T-cell (primary cell): ENCODE measurements at regions not wholly inside any gene's neighbourhood (a gene's known extent, or its start where the extent isn't known, plus 50 kb on each side); places are given as distances from the start of the nearest gene placed in this dataset.
A peak's percentile ranks its signal among the peaks of the same experiment; 100 is the strongest.

Experiments used
- ATAC-seq, 4 experiments: fragments of 200-7000 bp in 3 of 4; fragments of 150-1000 bp in 1 of 4; cut with Tn5 transposase; replicated peaks in 1 of 4; 1 replicate in 3 of 4; 2 replicates in 1 of 4; pipeline ENCODE4 v1.10.0; 2021; ENCODE audit warnings: moderate library complexity in 3 of 4, mild to moderate bottlenecking in 2 of 4, moderate number of reproducible peaks in 1 of 4
- CTCF ChIA-PET, 2 donors: fragments of 300-600 bp; sonication (Branson Sonifier 250); formaldehyde crosslinking; loops; one replicate each; lab custom pipeline; 2022; ENCODE audit warnings: antibody characterized with exemption in 2 of 2; lab: Charles Lee
- POLR2A ChIA-PET, 2 donors: fragments of 300-600 bp; sonication (Branson Sonifier 250); formaldehyde crosslinking; loops; one replicate each; lab custom pipeline; 2022; ENCODE audit warnings: antibody characterized with exemption in 2 of 2; lab: Charles Lee
- DNase-seq, 35 experiments: peaks; one replicate each; pipeline versions ENCODE4 v3.0.0 to v3.0.0-alpha.2; 2013 to 2023
- H3K27ac ChIP-seq: one replicate; pipeline ENCODE4 v1.5.1; 2013; ENCODE audit warnings: low read length
- H3K27me3 ChIP-seq, 2 experiments: replicated peaks in 1 of 2; 1 replicate in 1 of 2; 2 replicates in 1 of 2; pipeline versions ENCODE4 v1.6.1 to v1.7.0; 2013; ENCODE audit warnings: low read length in 1 of 2, mixed read lengths in 1 of 2; ENCODE audit not compliant: control insufficient read depth in 2 of 2, insufficient read depth in 2 of 2; ENCODE audit errors: extremely low read depth in 1 of 2
- H3K36me3 ChIP-seq, 2 donors: 1 replicate in 1 of 2; 2 replicates in 1 of 2; pipeline versions ENCODE4 v1.6.1 to v1.7.0; 2013; ENCODE audit warnings: low read length in 1 of 2; ENCODE audit not compliant: control insufficient read depth in 2 of 2, insufficient read depth in 1 of 2; ENCODE audit errors: extremely low read depth in 1 of 2
- H3K4me1 ChIP-seq, 2 experiments: 1 replicate in 1 of 2; 2 replicates in 1 of 2; pipeline versions ENCODE4 v1.6.1 to v1.7.0; 2013; ENCODE audit warnings: low read length in 2 of 2, mixed read lengths in 1 of 2; ENCODE audit not compliant: insufficient read depth in 2 of 2, control insufficient read depth in 1 of 2; ENCODE audit errors: extremely low read depth in 1 of 2
- H3K4me3 ChIP-seq, 2 donors: 1 replicate in 1 of 2; 2 replicates in 1 of 2; pipeline versions ENCODE4 v1.5.1 to v1.7.0; 2013; ENCODE audit warnings: mild to moderate bottlenecking in 2 of 2, low read length in 1 of 2, moderate library complexity in 1 of 2; ENCODE audit not compliant: control insufficient read depth in 1 of 2; ENCODE audit errors: extremely low read depth in 1 of 2
- H3K9me3 ChIP-seq: 2 replicates; pipeline ENCODE4 v1.7.0; 2013
- H3K27ac Mint-ChIP-seq, 2 donors: one replicate each; pipeline ENCODE4 v1.8.0; 2020 to 2021; ENCODE audit warnings: mild to moderate bottlenecking in 2 of 2, mixed read lengths in 2 of 2
- H3K27me3 Mint-ChIP-seq, 2 donors: one replicate each; pipeline ENCODE4 v1.8.0; 2021 to 2022; ENCODE audit warnings: mixed read lengths in 2 of 2
- H3K36me3 Mint-ChIP-seq: one replicate; pipeline ENCODE4 v1.8.0; 2021; ENCODE audit warnings: mixed read lengths
- H3K4me1 Mint-ChIP-seq, 3 donors: one replicate each; pipeline ENCODE4 v1.8.0; 2020 to 2022; ENCODE audit warnings: mixed read lengths in 3 of 3, mild to moderate bottlenecking in 1 of 3
- H3K4me3 Mint-ChIP-seq, 3 donors: one replicate each; pipeline ENCODE4 v1.8.0; 2020 to 2022; ENCODE audit warnings: mild to moderate bottlenecking in 3 of 3, mixed read lengths in 3 of 3, moderate library complexity in 3 of 3
- H3K9me3 Mint-ChIP-seq, 3 donors: one replicate each; pipeline ENCODE4 v1.8.0; 2020 to 2022; ENCODE audit warnings: mixed read lengths in 3 of 3
- WGBS: methylation state at CpG from one replicate; pipeline ENCODE4 v1.1.5; 2013; ENCODE audit warnings: missing lambda C conversion rate; ENCODE audit not compliant: insufficient coverage; 5-methylcytosine and 5-hydroxymethylcytosine counted together

DNA sequence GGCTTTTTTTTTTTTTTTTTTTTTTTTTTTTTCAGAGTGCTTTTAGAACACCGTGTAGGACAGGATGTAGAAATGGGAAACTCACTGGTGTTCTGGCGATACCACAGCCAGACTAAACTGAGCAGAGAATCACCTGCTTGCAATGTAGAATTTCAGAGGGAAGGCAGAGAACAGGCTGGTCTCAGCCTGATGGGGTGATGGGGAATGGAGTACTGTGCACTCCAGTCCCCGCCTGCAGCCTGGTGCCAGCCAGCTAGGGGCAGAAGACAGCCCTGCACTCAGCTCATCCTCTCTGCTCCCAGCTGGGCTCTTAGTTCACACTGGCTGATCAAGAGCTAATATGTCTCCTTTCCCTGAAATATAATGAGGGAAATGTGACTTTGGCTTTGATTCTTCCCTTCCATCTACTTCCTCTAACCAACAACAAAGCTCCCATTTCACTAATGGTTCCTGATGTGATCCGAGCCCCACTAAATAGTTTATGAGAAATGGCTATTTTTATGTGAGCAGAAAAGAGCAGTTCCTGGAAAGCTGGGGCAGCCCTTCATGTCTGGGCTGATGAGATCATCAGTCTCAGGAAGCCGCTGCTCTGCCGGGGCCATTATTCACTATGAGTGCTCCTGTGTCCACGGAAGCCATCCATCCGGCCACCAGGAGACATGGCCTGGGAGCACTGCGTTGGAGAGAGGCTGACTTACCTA, 209.7 kb downstream of the GADD45G start:
- POLR2A ChIA-PET: interaction anchor here (0.5 to 0.6 kb wide), 2 partner anchors 427 to 694 kb away, joined by 3 read pairs; no protein-coding TSS in a partner anchor
- CTCF ChIA-PET: interaction anchor here in 1 of 2 donors (0.6 kb wide), 2 partner anchors 49 to 868 kb away, joined by 3 read pairs; no protein-coding TSS in a partner anchor
- ATAC-seq: no peak
- 75% methylated on average over 6 of the region's 9 CpGs for WGBS
- H3K27ac ChIP-seq: no peak overlapping the region
- no peak overlapping the region for H3K4me3 ChIP-seq
- H3K27me3 Mint-ChIP-seq: peaks cover 8 to 9% of the 10 kb centered on the region in 2 donors
- peaks cover 0 to 38% of the 10 kb centered on the region in 2 experiments for H3K27me3 ChIP-seq
- DNase-seq: no peak
- H3K36me3 ChIP-seq: no peaks in the 10 kb centered on the region
- H3K4me1 ChIP-seq: peaks cover 2 to 11% of the 10 kb centered on the region in 2 experiments
- H3K4me1 Mint-ChIP-seq: peaks cover 16 to 27% (median 17%) of the 10 kb centered on the region in 3 donors
- no peaks in the 10 kb centered on the region for H3K36me3 Mint-ChIP-seq
- H3K9me3 ChIP-seq: no peaks in the 10 kb centered on the region
- H3K27ac Mint-ChIP-seq: no peak overlapping the region
- no peak overlapping the region for H3K4me3 Mint-ChIP-seq
- no peaks in the 10 kb centered on the region for H3K9me3 Mint-ChIP-seq

- H3K4me1 Mint-ChIP-seq: peaks cover 16 to 27% (median 17%) of the 10 kb centered on the region in 3 donors
- H3K9me3 Mint-ChIP-seq: no peaks in the 10 kb centered on the region
- H3K36me3 ChIP-seq: no peaks in the 10 kb centered on the region
- peaks cover 8 to 9% of the 10 kb centered on the region in 2 donors for H3K27me3 Mint-ChIP-seq
- ATAC-seq (no peak), DNase-seq (no peak)
- H3K27ac ChIP-seq: no peak overlapping the region
- H3K9me3 ChIP-seq: no peaks in the 10 kb centered on the region
- ChIA-PET CTCF (no interaction called here), POLR2A (interaction anchor here in 1 of 2 donors (0.5 kb wide), 1 partner anchor 693 kb away, joined by 3 read pairs; no protein-coding TSS in a partner anchor)
- H3K4me1 ChIP-seq: peaks cover 2 to 11% of the 10 kb centered on the region in 2 experiments
- peaks cover 0 to 38% of the 10 kb centered on the region in 2 experiments for H3K27me3 ChIP-seq
- H3K4me3 Mint-ChIP-seq: no peak overlapping the region
- no peak overlapping the region for H3K4me3 ChIP-seq
- no peaks in the 10 kb centered on the region for H3K36me3 Mint-ChIP-seq
- H3K27ac Mint-ChIP-seq: no peak overlapping the region
- WGBS: 77% methylated on average over 6 of the region's 9 CpGs
Measured at GRCh38 chr9:89815061-89815902, 210.5 kb downstream of the GADD45G start.

- no peak overlapping the region for H3K27ac Mint-ChIP-seq
- no peak overlapping the region for H3K4me3 ChIP-seq
- H3K36me3 Mint-ChIP-seq: no peaks in the 10 kb centered on the region
- ChIA-PET CTCF (interaction anchor here in 1 of 2 donors (0.5 kb wide), 1 partner anchor 18 kb away, joined by 3 read pairs; no protein-coding TSS in a partner anchor), POLR2A (no interaction called here)
- no peaks in the 10 kb centered on the region for H3K9me3 Mint-ChIP-seq
- peaks cover 16 to 25% (median 17%) of the 10 kb centered on the region in 3 donors for H3K4me1 Mint-ChIP-seq
- DNase-seq: peak in 2 of 35 experiments; percentile 11 to 44
- ATAC-seq: peak in 1 of 4 experiments; percentile 54
- peaks cover 2 to 11% of the 10 kb centered on the region in 2 experiments for H3K4me1 ChIP-seq
- H3K27me3 Mint-ChIP-seq: peaks cover 6 to 8% of the 10 kb centered on the region in 2 donors
- H3K27ac ChIP-seq: no peak overlapping the region
- WGBS: 77% methylated on average over 7 of the region's 10 CpGs
- no peaks in the 10 kb centered on the region for H3K9me3 ChIP-seq
- no peak overlapping the region for H3K4me3 Mint-ChIP-seq
- peaks cover 0 to 37% of the 10 kb centered on the region in 2 experiments for H3K27me3 ChIP-seq
- H3K36me3 ChIP-seq: no peaks in the 10 kb centered on the region
Measured at GRCh38 chr9:89815903-89816573, 211.2 kb downstream of the GADD45G start.

DNA sequence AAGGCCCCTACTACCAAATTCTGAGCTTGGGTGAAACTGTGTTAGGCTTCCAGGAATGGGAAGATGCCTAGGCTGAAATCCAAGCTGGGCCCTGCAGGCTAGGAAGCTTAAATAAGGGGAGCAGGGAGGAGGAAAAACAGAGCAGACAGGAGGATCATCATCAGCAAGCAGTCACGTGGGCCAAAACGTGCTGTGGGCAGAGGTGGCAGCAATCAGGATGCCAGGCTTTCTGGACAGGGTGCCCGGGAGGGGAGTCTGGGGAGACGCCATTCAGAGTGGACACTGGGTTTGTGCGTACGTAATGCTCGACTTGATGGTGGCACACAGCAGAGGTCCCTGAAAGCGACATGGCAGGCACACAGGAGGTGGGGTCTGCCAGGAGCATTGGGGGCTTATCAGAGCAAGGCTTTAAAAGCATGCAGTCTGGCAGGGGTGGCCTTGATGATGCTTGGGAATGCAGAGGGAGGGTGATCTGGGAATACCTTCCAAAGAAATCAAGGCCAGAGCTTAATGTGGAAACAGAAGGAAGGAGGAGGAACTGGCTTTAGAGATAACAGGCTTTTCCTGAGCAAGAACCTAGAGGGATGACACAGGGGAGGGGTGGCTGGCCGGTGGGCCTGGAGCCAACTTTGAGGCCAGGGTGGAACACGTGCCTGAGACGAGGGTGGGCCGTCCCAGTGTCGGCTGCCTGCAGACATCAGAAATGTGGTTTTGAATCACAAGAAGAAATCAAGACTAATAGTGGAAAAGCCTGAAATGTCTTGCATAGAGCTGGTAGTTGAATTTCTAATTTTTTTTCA, 212.5 kb downstream of the GADD45G start:
- Histone ChIP-seq H3K27me3 (peaks cover 0 to 28% of the 10 kb centered on the region in 2 experiments), H3K4me1 (peaks cover 2 to 8% of the 10 kb centered on the region in 2 experiments), H3K9me3 (no peaks in the 10 kb centered on the region), H3K4me3 (no peak overlapping the region), H3K36me3 (no peaks in the 10 kb centered on the region), H3K27ac (no peak overlapping the region)
- no peak for DNase-seq
- 86% methylated on average over 11 of the region's 13 CpGs for WGBS
- H3K27ac Mint-ChIP-seq: no peak overlapping the region
- peaks cover 4 to 5% of the 10 kb centered on the region in 2 donors for H3K27me3 Mint-ChIP-seq
- no peaks in the 10 kb centered on the region for H3K36me3 Mint-ChIP-seq
- H3K4me3 Mint-ChIP-seq: no peak overlapping the region
- ChIA-PET POLR2A (no interaction called here), CTCF (no interaction called here)
- H3K9me3 Mint-ChIP-seq: no peaks in the 10 kb centered on the region
- H3K4me1 Mint-ChIP-seq: peaks cover 14 to 16% (median 15%) of the 10 kb centered on the region in 3 donors
- ATAC-seq: no peak

GRCh38 chr9:89820337-89820736, 215.5 kb downstream of the GADD45G start:
- H3K36me3 ChIP-seq: no peaks in the 10 kb centered on the region
- ChIA-PET POLR2A (no interaction called here), CTCF (no interaction called here)
- peaks cover 0 to 14% of the 10 kb centered on the region in 2 experiments for H3K27me3 ChIP-seq
- no peaks in the 10 kb centered on the region for H3K9me3 ChIP-seq
- H3K4me1 Mint-ChIP-seq: peaks cover 0 to 2% (median 0%) of the 10 kb centered on the region in 3 donors
- no peak for DNase-seq
- H3K4me1 ChIP-seq: no peaks in the 10 kb centered on the region
- ATAC-seq: no peak
- no peak overlapping the region for H3K27ac Mint-ChIP-seq
- 86% methylated on average over 2 of the region's 2 CpGs for WGBS
- peaks cover 0 to 5% of the 10 kb centered on the region in 2 donors for H3K27me3 Mint-ChIP-seq
- no peaks in the 10 kb centered on the region for H3K9me3 Mint-ChIP-seq
- no peaks in the 10 kb centered on the region for H3K36me3 Mint-ChIP-seq
- H3K27ac ChIP-seq: no peak overlapping the region
- H3K4me3 Mint-ChIP-seq: no peak overlapping the region
- no peak overlapping the region for H3K4me3 ChIP-seq
